Fibroblast of peridontal ligament (primary cell): ENCODE measurements at regions not wholly inside any gene's neighbourhood (a gene's known extent, or its start where the extent isn't known, plus 50 kb on each side); places are given as distances from the start of the nearest gene placed in this dataset.
"Not testable (repeated sequence)": the region's sequence is repeated elsewhere in the genome, so short reads cannot be mapped to it uniquely, and the experiment has no call there.

Source experiments
- DNase-seq: peaks from one replicate; pipeline ENCODE4 v3.0.0-alpha.2; 2010; ENCODE audit errors: extremely low read depth

- DNase-seq, result no peak
These were observed 257.1 kb downstream of the EFCAB11 start for GRCh38 chr14:89697281-89698060.

- no peak for DNase-seq
These were observed 258.7 kb downstream of the EFCAB11 start for GRCh38 chr14:89695846-89696245.

- DNase-seq, result no peak
These were observed 264.4 kb downstream of the EFCAB11 start for GRCh38 chr14:89690139-89690538.

GRCh38 chr14:89689711-89690110, 264.8 kb downstream of the EFCAB11 start:
- not testable (repeated sequence) for DNase-seq

- no peak for DNase-seq
These were observed 265.9 kb downstream of the EFCAB11 start for GRCh38 chr14:89688507-89689211.

- DNase-seq, result not testable (repeated sequence)
These were observed 267.4 kb downstream of the EFCAB11 start for GRCh38 chr14:89687129-89687528.

- no peak for DNase-seq
These were observed 267.1 kb upstream of the FOXN3 start for GRCh38 chr14:89684139-89684538.

- no peak for DNase-seq
These were observed 264.3 kb upstream of the FOXN3 start for GRCh38 chr14:89681086-89682018.

GRCh38 chr14:89680156-89680555, 263.1 kb upstream of the FOXN3 start:
- DNase-seq, result no peak

- DNase-seq, result no peak
These were observed 261.7 kb upstream of the FOXN3 start for GRCh38 chr14:89678768-89679167.

GRCh38 chr14:89675590-89675989, 258.6 kb upstream of the FOXN3 start:
- DNase-seq, result no peak

GRCh38 chr14:89674936-89675335, 257.9 kb upstream of the FOXN3 start:
- peak; percentile 60 for DNase-seq

- no peak for DNase-seq
These were observed 257.2 kb upstream of the FOXN3 start for GRCh38 chr14:89674240-89674639.

GRCh38 chr14:89673512-89674225, 256.6 kb upstream of the FOXN3 start:
- peak; percentile 56 for DNase-seq

- no peak for DNase-seq
These were observed 255.8 kb upstream of the FOXN3 start for GRCh38 chr14:89672636-89673511.

GRCh38 chr14:89669193-89669592, 252.2 kb upstream of the FOXN3 start:
- no peak for DNase-seq

- no peak for DNase-seq
These were observed 250.9 kb upstream of the FOXN3 start for GRCh38 chr14:89667983-89668382.

- DNase-seq, result not testable (repeated sequence)
These were observed 248.5 kb upstream of the FOXN3 start for GRCh38 chr14:89665300-89666081.

- no peak for DNase-seq
These were observed 244.4 kb upstream of the FOXN3 start for GRCh38 chr14:89661392-89661791.
